ENCODE measurements at regions not wholly inside any gene's neighbourhood (a gene's known extent, or its start where the extent isn't known, plus 50 kb on each side); places are given as distances from the start of the nearest gene placed in this dataset.

DNA sequence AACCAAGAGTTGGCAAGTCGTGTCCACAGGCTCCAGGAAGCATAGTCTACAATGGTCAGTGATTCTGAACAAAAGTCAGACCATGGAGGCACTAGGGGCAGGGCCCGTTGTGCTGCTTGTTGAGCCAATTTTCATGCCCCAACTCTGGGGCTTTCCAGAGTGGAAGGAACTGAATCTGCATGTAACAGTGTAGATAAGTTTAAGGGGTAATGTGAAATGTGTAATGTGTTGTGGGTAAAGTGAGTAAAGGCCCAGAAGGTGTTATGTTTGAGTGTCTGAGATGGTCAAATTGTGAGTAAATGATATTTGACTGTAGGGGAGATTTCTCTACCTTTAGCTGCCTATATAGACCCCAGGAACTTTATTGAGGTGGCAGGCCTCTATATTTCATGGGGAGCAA lies 1336.5 kb upstream of the SLC39A10 start:
- Histone ChIP-seq H3K9me3 (ENCODE audit: control insufficient read depth, low read length) (peaks cover 3% of the 10 kb centered on the region), H2BK5ac (ENCODE audit: low read depth, low read length, poor library complexity, severe bottlenecking) (no peak overlapping the region), H3K79me1 (replicated peaks; ENCODE audit: low read length, poor library complexity, severe bottlenecking) (no peaks in the 10 kb centered on the region), H2BK15ac (ENCODE audit: low read depth, poor library complexity, severe bottlenecking) (no peak overlapping the region), H4K8ac (ENCODE audit: low read length) (no peak overlapping the region), H3K27me3 (ENCODE audit: control insufficient read depth in 1 of 2, insufficient read depth in 1 of 2, low read length in 2 of 2) (no peaks in the 10 kb centered on the region), H3K4ac (ENCODE audit: low read depth in 1 of 2, low read length in 2 of 2) (no peak overlapping the region), H3K27ac (ENCODE audit: low read length, poor library complexity, severe bottlenecking) (no peak overlapping the region), H3K4me2 (ENCODE audit: low read length, poor library complexity, severe bottlenecking) (no peak overlapping the region), H2AFZ (ENCODE audit: low read depth, low read length) (no peak overlapping the region), H4K91ac (ENCODE audit: low read length) (no peak overlapping the region), H3K18ac (ENCODE audit: low read depth in 1 of 2, low read length in 2 of 2) (no peak overlapping the region), H2BK12ac (ENCODE audit: low read length in 2 of 2) (no peak overlapping the region), H3K23ac (ENCODE audit: low read length in 2 of 2) (no peak overlapping the region), H3K4me3 (ENCODE audit: insufficient read depth in 1 of 2, low read depth in 1 of 2, low read length in 2 of 2) (no peak overlapping the region), H3K4me1 (ENCODE audit: control insufficient read depth, insufficient read depth, low read depth, low read length) (no peaks in the 10 kb centered on the region), H2BK120ac (ENCODE audit: low read depth, low read length) (no peak overlapping the region), H2AK5ac (ENCODE audit: low read length, severe bottlenecking) (no peak overlapping the region), H3K14ac (ENCODE audit: low read length in 2 of 2) (no peak overlapping the region), H3K36me3 (ENCODE audit: control insufficient read depth in 1 of 2, insufficient read depth in 2 of 2, low read depth in 1 of 2, low read length in 2 of 2) (no peaks in the 10 kb centered on the region), H3K9ac (ENCODE audit: low read length) (no peak overlapping the region)
- DNase-seq = no peak
- WGBS = 47% methylated on average over 2 of the region's 2 CpGs

- Histone ChIP-seq H2AFZ (ENCODE audit: low read depth, low read length) (no peak overlapping the region), H3K4ac (ENCODE audit: low read depth in 1 of 2, low read length in 2 of 2) (no peak overlapping the region), H2BK12ac (ENCODE audit: low read length in 2 of 2) (no peak overlapping the region), H4K8ac (ENCODE audit: low read length) (no peak overlapping the region), H3K14ac (ENCODE audit: low read length in 2 of 2) (no peak overlapping the region), H3K9ac (ENCODE audit: low read length) (no peak overlapping the region), H3K27ac (ENCODE audit: low read length, poor library complexity, severe bottlenecking) (no peak overlapping the region), H4K91ac (ENCODE audit: low read length) (no peak overlapping the region), H2BK5ac (ENCODE audit: low read depth, low read length, poor library complexity, severe bottlenecking) (no peak overlapping the region), H3K27me3 (ENCODE audit: control insufficient read depth in 1 of 2, insufficient read depth in 1 of 2, low read length in 2 of 2) (no peaks in the 10 kb centered on the region), H2BK15ac (ENCODE audit: low read depth, poor library complexity, severe bottlenecking) (no peak overlapping the region), H3K23ac (ENCODE audit: low read length in 2 of 2) (no peak overlapping the region), H3K36me3 (ENCODE audit: control insufficient read depth in 1 of 2, insufficient read depth in 2 of 2, low read depth in 1 of 2, low read length in 2 of 2) (no peaks in the 10 kb centered on the region), H3K79me1 (replicated peaks; ENCODE audit: low read length, poor library complexity, severe bottlenecking) (no peaks in the 10 kb centered on the region), H2AK5ac (ENCODE audit: low read length, severe bottlenecking) (no peak overlapping the region), H2BK120ac (ENCODE audit: low read depth, low read length) (no peak overlapping the region), H3K4me1 (ENCODE audit: control insufficient read depth, insufficient read depth, low read depth, low read length) (no peaks in the 10 kb centered on the region), H3K18ac (ENCODE audit: low read depth in 1 of 2, low read length in 2 of 2) (no peak overlapping the region), H3K4me3 (ENCODE audit: insufficient read depth in 1 of 2, low read depth in 1 of 2, low read length in 2 of 2) (no peak overlapping the region), H3K4me2 (ENCODE audit: low read length, poor library complexity, severe bottlenecking) (no peak overlapping the region), H3K9me3 (ENCODE audit: control insufficient read depth, low read length) (peaks cover 3% of the 10 kb centered on the region)
- no peak for DNase-seq
- WGBS = 80% methylated on average over 4 of the region's 4 CpGs
These were observed 1337.6 kb upstream of the SLC39A10 start for GRCh38 chr2:194319222-194319992.

DNA sequence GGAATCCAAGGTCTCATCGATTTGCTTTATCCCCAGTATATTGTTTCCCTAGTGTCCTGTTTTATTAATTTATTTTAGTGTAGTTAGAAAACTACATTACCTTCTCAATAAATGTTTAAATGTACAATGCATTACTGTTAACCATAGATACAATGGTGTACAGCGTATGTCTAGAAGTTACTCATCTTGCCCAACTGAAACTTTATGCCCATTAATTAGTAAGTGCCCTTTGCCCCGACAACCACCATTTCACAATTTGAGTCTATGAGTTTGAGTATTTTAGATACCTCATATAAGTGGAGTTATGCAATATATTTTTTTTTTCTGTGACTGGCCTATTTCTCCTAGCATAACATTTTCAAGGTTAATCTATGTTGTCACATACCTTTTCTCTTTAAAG lies 1343.0 kb upstream of the SLC39A10 start:
- peaks cover 5% of the 10 kb centered on the region for H3K9me3 ChIP-seq (ENCODE audit: control insufficient read depth, low read length)
- no peak overlapping the region for H3K9ac ChIP-seq (ENCODE audit: low read length)
- no peak overlapping the region for H3K4ac ChIP-seq (ENCODE audit: low read depth in 1 of 2, low read length in 2 of 2)
- H2BK120ac ChIP-seq (ENCODE audit: low read depth, low read length) = no peak overlapping the region
- 92% methylated on average over 2 of the region's 3 CpGs for WGBS
- H3K18ac ChIP-seq (ENCODE audit: low read depth in 1 of 2, low read length in 2 of 2) = no peak overlapping the region
- no peak overlapping the region for H2BK12ac ChIP-seq (ENCODE audit: low read length in 2 of 2)
- no peak overlapping the region for H4K91ac ChIP-seq (ENCODE audit: low read length)
- H3K27ac ChIP-seq (ENCODE audit: low read length, poor library complexity, severe bottlenecking) = no peak overlapping the region
- H3K79me1 ChIP-seq (replicated peaks; ENCODE audit: low read length, poor library complexity, severe bottlenecking) = no peaks in the 10 kb centered on the region
- no peaks in the 10 kb centered on the region for H3K27me3 ChIP-seq (ENCODE audit: control insufficient read depth in 1 of 2, insufficient read depth in 1 of 2, low read length in 2 of 2)
- H4K8ac ChIP-seq (ENCODE audit: low read length) = no peak overlapping the region
- H2AK5ac ChIP-seq (ENCODE audit: low read length, severe bottlenecking) = no peak overlapping the region
- no peak overlapping the region for H2AFZ ChIP-seq (ENCODE audit: low read depth, low read length)
- H3K36me3 ChIP-seq (ENCODE audit: control insufficient read depth in 1 of 2, insufficient read depth in 2 of 2, low read depth in 1 of 2, low read length in 2 of 2) = no peaks in the 10 kb centered on the region
- no peak overlapping the region for H2BK15ac ChIP-seq (ENCODE audit: low read depth, poor library complexity, severe bottlenecking)
- DNase-seq = no peak
- no peak overlapping the region for H3K4me2 ChIP-seq (ENCODE audit: low read length, poor library complexity, severe bottlenecking)
- H2BK5ac ChIP-seq (ENCODE audit: low read depth, low read length, poor library complexity, severe bottlenecking) = no peak overlapping the region
- no peaks in the 10 kb centered on the region for H3K4me1 ChIP-seq (ENCODE audit: control insufficient read depth, insufficient read depth, low read depth, low read length)
- no peak overlapping the region for H3K4me3 ChIP-seq (ENCODE audit: insufficient read depth in 1 of 2, low read depth in 1 of 2, low read length in 2 of 2)
- no peak overlapping the region for H3K23ac ChIP-seq (ENCODE audit: low read length in 2 of 2)
- H3K14ac ChIP-seq (ENCODE audit: low read length in 2 of 2) = no peak overlapping the region

GRCh38 chr2:194304191-194304590 lies 1352.8 kb upstream of the SLC39A10 start:
- Histone ChIP-seq H3K18ac (ENCODE audit: low read depth in 1 of 2, low read length in 2 of 2) (no peak overlapping the region), H2BK12ac (ENCODE audit: low read length in 2 of 2) (no peak overlapping the region), H3K23ac (ENCODE audit: low read length in 2 of 2) (no peak overlapping the region), H3K4ac (ENCODE audit: low read depth in 1 of 2, low read length in 2 of 2) (no peak overlapping the region), H3K27ac (ENCODE audit: low read length, poor library complexity, severe bottlenecking) (no peak overlapping the region), H3K14ac (ENCODE audit: low read length in 2 of 2) (no peak overlapping the region), H2BK120ac (ENCODE audit: low read depth, low read length) (no peak overlapping the region), H3K4me2 (ENCODE audit: low read length, poor library complexity, severe bottlenecking) (no peak overlapping the region), H3K4me1 (ENCODE audit: control insufficient read depth, insufficient read depth, low read depth, low read length) (no peaks in the 10 kb centered on the region), H4K91ac (ENCODE audit: low read length) (no peak overlapping the region), H2AFZ (ENCODE audit: low read depth, low read length) (no peak overlapping the region), H3K9ac (ENCODE audit: low read length) (no peak overlapping the region), H2BK15ac (ENCODE audit: low read depth, poor library complexity, severe bottlenecking) (no peak overlapping the region), H2BK5ac (ENCODE audit: low read depth, low read length, poor library complexity, severe bottlenecking) (no peak overlapping the region), H3K9me3 (ENCODE audit: control insufficient read depth, low read length) (no peaks in the 10 kb centered on the region), H2AK5ac (ENCODE audit: low read length, severe bottlenecking) (no peak overlapping the region), H3K79me1 (replicated peaks; ENCODE audit: low read length, poor library complexity, severe bottlenecking) (no peaks in the 10 kb centered on the region), H4K8ac (ENCODE audit: low read length) (no peak overlapping the region), H3K4me3 (ENCODE audit: insufficient read depth in 1 of 2, low read depth in 1 of 2, low read length in 2 of 2) (no peak overlapping the region), H3K27me3 (ENCODE audit: control insufficient read depth in 1 of 2, insufficient read depth in 1 of 2, low read length in 2 of 2) (no peaks in the 10 kb centered on the region), H3K36me3 (ENCODE audit: control insufficient read depth in 1 of 2, insufficient read depth in 2 of 2, low read depth in 1 of 2, low read length in 2 of 2) (no peaks in the 10 kb centered on the region)
- DNase-seq = no peak
